ENCODE measurements at regions not wholly inside any gene's neighbourhood (a gene's known extent, or its start where the extent isn't known, plus 50 kb on each side); places are given as distances from the start of the nearest gene placed in this dataset.

- no peak for TF ChIP-seq CTCF (IDR thresholded peaks at IDR 0.05; ENCODE audit: low read depth, low read length)
These were observed 444.0 kb downstream of the NPHP4 start for GRCh38 chr1:5548266-5548665.

GRCh38 chr1:5543235-5543634, 449.0 kb downstream of the NPHP4 start:
- no peak for DNase-seq (ENCODE audit: extremely low read depth, low read depth)
- no peak for TF ChIP-seq CTCF (IDR thresholded peaks at IDR 0.05; ENCODE audit: low read depth, low read length)

More at GRCh38 chr1:5548266-5548665, 444.0 kb downstream of the NPHP4 start:
- no peak for DNase-seq (ENCODE audit: extremely low read depth, low read depth)

- no peak for TF ChIP-seq CTCF (IDR thresholded peaks at IDR 0.05; ENCODE audit: low read depth, low read length)
- no peak for DNase-seq (ENCODE audit: extremely low read depth, low read depth)
These were observed 459.4 kb downstream of the NPHP4 start for GRCh38 chr1:5532811-5533210.

GRCh38 chr1:5526822-5527551, 465.2 kb downstream of the NPHP4 start:
- no peak for TF ChIP-seq CTCF (IDR thresholded peaks at IDR 0.05; ENCODE audit: low read depth, low read length)
- no peak for DNase-seq (ENCODE audit: extremely low read depth, low read depth)

GRCh38 chr1:5526385-5526750, 465.9 kb downstream of the NPHP4 start:
- no peak for TF ChIP-seq CTCF (IDR thresholded peaks at IDR 0.05; ENCODE audit: low read depth, low read length)
- no peak for DNase-seq (ENCODE audit: extremely low read depth, low read depth)

GRCh38 chr1:5525597-5526384, 466.4 kb downstream of the NPHP4 start:
- no peak for DNase-seq (ENCODE audit: extremely low read depth, low read depth)

More at GRCh38 chr1:5525597-5526384, 466.4 kb downstream of the NPHP4 start:
- TF ChIP-seq CTCF (IDR thresholded peaks at IDR 0.05; ENCODE audit: low read depth, low read length) = no peak

Measured in AG09319 (cell line).